SK-N-SH (cell line): ENCODE measurements at regions not wholly inside any gene's neighbourhood (a gene's known extent, or its start where the extent isn't known, plus 50 kb on each side); places are given as distances from the start of the nearest gene placed in this dataset.

ENCODE experiments used
- CTCF ChIA-PET: fragments of 300-600, 350-600 bp; formaldehyde crosslinking; extraction: SDS; loops from one replicate; lab custom pipeline; 2021; lab: Yijun Ruan, JAX
- POLR2A ChIA-PET: fragments of 350-600 bp; sonication (Branson Sonifier 250); formaldehyde crosslinking; extraction: SDS; loops from one replicate; lab custom pipeline; 2020; ENCODE audit warnings: antibody characterized with exemption, inconsistent platforms; lab: Yijun Ruan, JAX
- DNase-seq: peaks from one replicate; pipeline ENCODE4 v3.0.0; 2012
- H2AFZ ChIP-seq: fragments of 200-600 bp; sonication (generic); 2 replicates; pipeline ENCODE4 v1.8.1; 2016; ENCODE audit warnings: antibody characterized with exemption, mild to moderate bottlenecking, low read depth
- H3F3A ChIP-seq: fragments of 200-600 bp; sonication (generic); replicated peaks from 2 replicates; pipeline ENCODE3; 2016; ENCODE audit warnings: antibody characterized with exemption, mild to moderate bottlenecking; ENCODE audit not compliant: insufficient read depth
- H3K27ac ChIP-seq, 2 experiments: fragments of 200-500 bp in 1 of 2; fragments of 200-600 bp in 1 of 2; sonication (Bioruptor generic) in 1 of 2; sonication (generic), shearing (Covaris generic) in 1 of 2; 2 replicates each; pipeline versions ENCODE4 v1.5.1 to v1.6.1; 2014 to 2016; ENCODE audit warnings: low read depth in 2 of 2, inconsistent platforms in 1 of 2, low read length in 1 of 2, mild to moderate bottlenecking in 1 of 2, mixed read lengths in 1 of 2
- H3K27me3 ChIP-seq: fragments of 200-600 bp; sonication (generic), shearing (Covaris generic); 2 replicates; pipeline ENCODE4 v1.6.1; 2016; ENCODE audit warnings: mixed run types; ENCODE audit not compliant: insufficient read depth
- H3K36me3 ChIP-seq, 2 experiments: fragments of 200-500 bp in 1 of 2; fragments of 200-600 bp in 1 of 2; sonication (Bioruptor generic) in 1 of 2; sonication (generic) in 1 of 2; replicated peaks in 1 of 2; 2 replicates each; pipeline versions ENCODE3 to v1.5.1; 2014 to 2016; ENCODE audit warnings: low read length in 1 of 2, mild to moderate bottlenecking in 1 of 2; ENCODE audit not compliant: insufficient read depth in 2 of 2, control insufficient read depth in 1 of 2
- H3K4me1 ChIP-seq, 2 experiments: fragments of 200-500 bp in 1 of 2; fragments of 200-600 bp in 1 of 2; sonication (Bioruptor generic) in 1 of 2; sonication (generic), shearing (Covaris generic) in 1 of 2; 2 replicates each; pipeline versions ENCODE4 v1.5.1 to v1.6.1; 2014 to 2016; ENCODE audit warnings: low read depth in 1 of 2, low read length in 1 of 2, mixed run types in 1 of 2; ENCODE audit not compliant: insufficient read depth in 2 of 2, control insufficient read depth in 1 of 2
- H3K4me2 ChIP-seq: fragments of 200-600 bp; sonication (generic), shearing (Covaris generic); 2 replicates; pipeline ENCODE4 v1.6.1; 2017; ENCODE audit warnings: mixed run types
- H3K4me3 ChIP-seq, 2 experiments: fragments of 200-500 bp in 1 of 2; fragments of 200-600 bp in 1 of 2; sonication (Bioruptor generic) in 1 of 2; sonication (generic), shearing (Covaris generic) in 1 of 2; 2 replicates each; pipeline versions ENCODE4 v1.5.1 to v1.8.1; 2014 to 2016; ENCODE audit warnings: low read depth in 2 of 2, inconsistent platforms in 1 of 2, low read length in 1 of 2, mild to moderate bottlenecking in 1 of 2, mixed read lengths in 1 of 2, moderate library complexity in 1 of 2
- H3K79me2 ChIP-seq: fragments of 200-600 bp; sonication (generic); 2 replicates; pipeline ENCODE4 v1.8.1; 2017; ENCODE audit warnings: mild to moderate bottlenecking; ENCODE audit not compliant: insufficient read depth
- H3K9ac ChIP-seq: fragments of 200-600 bp; sonication (generic); 2 replicates; pipeline ENCODE4 v1.6.1; 2017; ENCODE audit warnings: mixed run types
- H3K9me2 ChIP-seq: fragments of 200-600 bp; sonication (generic); 2 replicates; pipeline ENCODE4 v1.6.1; 2017; ENCODE audit warnings: mixed run types
- H3K9me3 ChIP-seq: fragments of 200-600 bp; sonication (generic); 2 replicates; pipeline ENCODE4 v1.6.1; 2017; ENCODE audit warnings: mixed run types, mild to moderate bottlenecking, moderate library complexity
- H4K20me1 ChIP-seq: fragments of 200-600 bp; sonication (generic); 2 replicates; pipeline ENCODE4 v1.6.1; 2017; ENCODE audit warnings: mild to moderate bottlenecking, mixed run types; ENCODE audit not compliant: insufficient read depth
- CTCF ChIP-seq: fragments of 200-600 bp; sonication (generic); IDR thresholded peaks from 2 replicates; pipeline ENCODE4 v1.6.1; 2017; ENCODE audit warnings: antibody characterized with exemption, mild to moderate bottlenecking, moderate library complexity
- EP300 ChIP-seq, 2 experiments: IDR thresholded peaks; 2 replicates each; pipeline versions ENCODE4 v1.4.0 to v1.6.1; 2012; ENCODE audit warnings: borderline replicate concordance in 1 of 2, low read depth in 1 of 2, low read length in 1 of 2
- FOSL2 ChIP-seq: IDR thresholded peaks from 2 replicates; pipeline ENCODE4 v1.4.0; 2012; ENCODE audit warnings: low read depth, mild to moderate bottlenecking, moderate library complexity, borderline replicate concordance
- GATA2 ChIP-seq: sonication (generic); formaldehyde crosslinking; IDR thresholded peaks from 2 replicates; pipeline ENCODE4 v1.5.0; 2020; ENCODE audit warnings: mild to moderate bottlenecking, missing genetic modification reagents
- JUND ChIP-seq: IDR thresholded peaks from 2 replicates; pipeline ENCODE4 v1.4.0; 2012
- NFIC ChIP-seq: IDR thresholded peaks from 2 replicates; pipeline ENCODE4 v1.4.0; 2012; ENCODE audit warnings: borderline replicate concordance
- NRF1 ChIP-seq: IDR thresholded peaks from 2 replicates; pipeline ENCODE4 v1.6.1; 2012; ENCODE audit warnings: low read depth, mild to moderate bottlenecking, low read length
- POLR2AphosphoS5 ChIP-seq: IDR thresholded peaks from 2 replicates; pipeline ENCODE4 v1.6.1; 2012; ENCODE audit warnings: low read depth, low read length
- RFX5 ChIP-seq: IDR thresholded peaks from 2 replicates; pipeline ENCODE4 v1.6.1; 2012; ENCODE audit warnings: mild to moderate bottlenecking, improper control_type of control experiment, low read length
- SIN3A ChIP-seq: IDR thresholded peaks from 2 replicates; pipeline ENCODE4 v1.6.1; 2012; ENCODE audit warnings: low read depth, mild to moderate bottlenecking, low read length, moderate library complexity, borderline replicate concordance
- TEAD4 ChIP-seq: IDR thresholded peaks from 2 replicates; pipeline ENCODE4 v1.4.0; 2012; ENCODE audit warnings: mild to moderate bottlenecking, borderline replicate concordance; ENCODE audit not compliant: insufficient read depth
- WGBS: methylation state at CpG from one replicate; pipeline ENCODE4 v1.1.6; 2017; ENCODE audit warnings: low lambda C conversion rate; 5-methylcytosine and 5-hydroxymethylcytosine counted together
- TF ChIP-seq, protein P1 (sequence below): IDR thresholded peaks from 2 replicates; pipeline ENCODE4 v1.6.1; 2012; ENCODE audit warnings: mild to moderate bottlenecking, low read depth, low read length, moderate library complexity
- TF ChIP-seq, protein P2 (sequence below): IDR thresholded peaks from 2 replicates; pipeline ENCODE4 v1.4.0; 2012; ENCODE audit warnings: low read depth
- TF ChIP-seq, protein P3 (sequence below): IDR thresholded peaks from 2 replicates; pipeline ENCODE4 v1.4.0; 2012; ENCODE audit warnings: low read depth, borderline replicate concordance

DNA sequence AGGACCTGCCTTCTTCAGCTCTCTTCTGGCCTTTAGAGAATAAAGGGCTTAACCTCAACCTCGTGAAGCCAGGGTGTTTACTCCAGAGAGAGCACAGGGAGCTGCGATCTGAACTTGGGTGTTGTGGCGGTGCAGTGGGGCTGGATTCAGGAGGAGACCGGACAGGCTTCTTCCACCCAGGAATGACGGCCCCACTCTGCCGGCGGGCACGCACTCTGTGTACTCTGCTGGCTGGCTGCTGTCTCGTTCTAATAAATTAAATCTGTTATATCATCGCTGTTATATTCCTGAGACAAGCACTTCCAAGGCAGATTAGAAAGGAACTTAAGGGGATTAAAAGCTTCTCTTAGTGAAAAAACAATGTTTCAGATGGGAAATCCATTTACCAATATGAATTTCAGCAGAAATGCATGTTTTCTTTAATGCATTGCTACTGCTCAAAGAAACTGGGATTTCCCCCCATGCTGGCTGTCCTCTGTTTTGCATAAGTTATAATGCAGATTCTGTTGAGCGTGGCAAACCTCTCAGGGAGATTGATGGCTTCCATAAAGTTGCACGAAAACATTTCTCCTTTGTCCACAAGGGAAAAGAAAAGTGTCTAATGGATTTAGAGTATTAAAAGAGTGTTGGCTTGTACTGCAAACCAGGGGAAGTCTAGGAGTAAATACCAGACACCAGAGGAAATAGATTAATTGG is 168.6 kb upstream of the IRX3 start:
- peaks cover 0 to 2% of the 10 kb centered on the region in 2 experiments; a peak in 1 of 4 replicates for H3K4me1 ChIP-seq
- CTCF ChIA-PET: interaction anchor here (0.7 kb wide), 1 partner anchor 28 kb away, joined by 3 read pairs; no protein-coding TSS in a partner anchor
- TF ChIP-seq TEAD4 (no peak), RFX5 (no peak), SIN3A (no peak), FOSL2 (no peak), CTCF (no peak), GATA2 (no peak), NRF1 (no peak), EP300 (IDR thresholded peaks at IDR 0.05; ENCODE audit: borderline replicate concordance in 1 of 2, low read depth in 1 of 2, low read length in 1 of 2) (no peak), NFIC (no peak), POLR2AphosphoS5 (no peak), JUND (no peak)
- TF ChIP-seq, protein P1, sequence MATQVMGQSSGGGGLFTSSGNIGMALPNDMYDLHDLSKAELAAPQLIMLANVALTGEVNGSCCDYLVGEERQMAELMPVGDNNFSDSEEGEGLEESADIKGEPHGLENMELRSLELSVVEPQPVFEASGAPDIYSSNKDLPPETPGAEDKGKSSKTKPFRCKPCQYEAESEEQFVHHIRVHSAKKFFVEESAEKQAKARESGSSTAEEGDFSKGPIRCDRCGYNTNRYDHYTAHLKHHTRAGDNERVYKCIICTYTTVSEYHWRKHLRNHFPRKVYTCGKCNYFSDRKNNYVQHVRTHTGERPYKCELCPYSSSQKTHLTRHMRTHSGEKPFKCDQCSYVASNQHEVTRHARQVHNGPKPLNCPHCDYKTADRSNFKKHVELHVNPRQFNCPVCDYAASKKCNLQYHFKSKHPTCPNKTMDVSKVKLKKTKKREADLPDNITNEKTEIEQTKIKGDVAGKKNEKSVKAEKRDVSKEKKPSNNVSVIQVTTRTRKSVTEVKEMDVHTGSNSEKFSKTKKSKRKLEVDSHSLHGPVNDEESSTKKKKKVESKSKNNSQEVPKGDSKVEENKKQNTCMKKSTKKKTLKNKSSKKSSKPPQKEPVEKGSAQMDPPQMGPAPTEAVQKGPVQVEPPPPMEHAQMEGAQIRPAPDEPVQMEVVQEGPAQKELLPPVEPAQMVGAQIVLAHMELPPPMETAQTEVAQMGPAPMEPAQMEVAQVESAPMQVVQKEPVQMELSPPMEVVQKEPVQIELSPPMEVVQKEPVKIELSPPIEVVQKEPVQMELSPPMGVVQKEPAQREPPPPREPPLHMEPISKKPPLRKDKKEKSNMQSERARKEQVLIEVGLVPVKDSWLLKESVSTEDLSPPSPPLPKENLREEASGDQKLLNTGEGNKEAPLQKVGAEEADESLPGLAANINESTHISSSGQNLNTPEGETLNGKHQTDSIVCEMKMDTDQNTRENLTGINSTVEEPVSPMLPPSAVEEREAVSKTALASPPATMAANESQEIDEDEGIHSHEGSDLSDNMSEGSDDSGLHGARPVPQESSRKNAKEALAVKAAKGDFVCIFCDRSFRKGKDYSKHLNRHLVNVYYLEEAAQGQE: no peak
- TF ChIP-seq, protein P2, sequence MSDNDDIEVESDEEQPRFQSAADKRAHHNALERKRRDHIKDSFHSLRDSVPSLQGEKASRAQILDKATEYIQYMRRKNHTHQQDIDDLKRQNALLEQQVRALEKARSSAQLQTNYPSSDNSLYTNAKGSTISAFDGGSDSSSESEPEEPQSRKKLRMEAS: no peak
- TF ChIP-seq, protein P3, sequence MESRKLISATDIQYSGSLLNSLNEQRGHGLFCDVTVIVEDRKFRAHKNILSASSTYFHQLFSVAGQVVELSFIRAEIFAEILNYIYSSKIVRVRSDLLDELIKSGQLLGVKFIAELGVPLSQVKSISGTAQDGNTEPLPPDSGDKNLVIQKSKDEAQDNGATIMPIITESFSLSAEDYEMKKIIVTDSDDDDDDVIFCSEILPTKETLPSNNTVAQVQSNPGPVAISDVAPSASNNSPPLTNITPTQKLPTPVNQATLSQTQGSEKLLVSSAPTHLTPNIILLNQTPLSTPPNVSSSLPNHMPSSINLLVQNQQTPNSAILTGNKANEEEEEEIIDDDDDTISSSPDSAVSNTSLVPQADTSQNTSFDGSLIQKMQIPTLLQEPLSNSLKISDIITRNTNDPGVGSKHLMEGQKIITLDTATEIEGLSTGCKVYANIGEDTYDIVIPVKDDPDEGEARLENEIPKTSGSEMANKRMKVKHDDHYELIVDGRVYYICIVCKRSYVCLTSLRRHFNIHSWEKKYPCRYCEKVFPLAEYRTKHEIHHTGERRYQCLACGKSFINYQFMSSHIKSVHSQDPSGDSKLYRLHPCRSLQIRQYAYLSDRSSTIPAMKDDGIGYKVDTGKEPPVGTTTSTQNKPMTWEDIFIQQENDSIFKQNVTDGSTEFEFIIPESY: no peak
- H3K9me3 ChIP-seq: no peaks in the 10 kb centered on the region
- H3K27me3 ChIP-seq: no peaks in the 10 kb centered on the region
- no peak overlapping the region for H2AFZ ChIP-seq
- POLR2A ChIA-PET: no interaction called here
- H3K27ac ChIP-seq: no peak overlapping the region
- no peaks in the 10 kb centered on the region for H3F3A ChIP-seq
- no peak overlapping the region for H3K9ac ChIP-seq
- no peaks in the 10 kb centered on the region for H3K36me3 ChIP-seq
- H3K4me3 ChIP-seq: no peak overlapping the region
- DNase-seq: peak; percentile 40
- no peaks in the 10 kb centered on the region for H4K20me1 ChIP-seq
- H3K9me2 ChIP-seq: no peaks in the 10 kb centered on the region
- H3K79me2 ChIP-seq: no peaks in the 10 kb centered on the region
- H3K4me2 ChIP-seq: no peak overlapping the region
- 71% methylated on average over 5 of the region's 12 CpGs for WGBS
